Neuron (in vitro differentiated cells): ENCODE measurements at regions not wholly inside any gene's neighbourhood (a gene's known extent, or its start where the extent isn't known, plus 50 kb on each side); places are given as distances from the start of the nearest gene placed in this dataset.

Experiments
- H2AFZ ChIP-seq: one replicate; pipeline ENCODE4 v1.6.1; 2013; ENCODE audit warnings: low read depth, mild to moderate bottlenecking, inconsistent platforms, low read length, moderate library complexity
- H3K27me3 ChIP-seq: one replicate; pipeline ENCODE4 v1.6.1; 2013; ENCODE audit warnings: low read length; ENCODE audit not compliant: insufficient read depth
- H3K36me3 ChIP-seq: one replicate; pipeline ENCODE4 v1.6.1; 2013; ENCODE audit warnings: low read length; ENCODE audit not compliant: insufficient read depth
- H3K4me1 ChIP-seq: one replicate; pipeline ENCODE4 v1.6.1; 2013; ENCODE audit warnings: low read length; ENCODE audit not compliant: insufficient read depth
- H3K4me3 ChIP-seq: 2 replicates; pipeline ENCODE4 v1.5.1; 2013; ENCODE audit warnings: mild to moderate bottlenecking, low read length, moderate library complexity
- H3K9me3 ChIP-seq: one replicate; pipeline ENCODE4 v1.6.1; 2013; ENCODE audit warnings: low read length

DNA sequence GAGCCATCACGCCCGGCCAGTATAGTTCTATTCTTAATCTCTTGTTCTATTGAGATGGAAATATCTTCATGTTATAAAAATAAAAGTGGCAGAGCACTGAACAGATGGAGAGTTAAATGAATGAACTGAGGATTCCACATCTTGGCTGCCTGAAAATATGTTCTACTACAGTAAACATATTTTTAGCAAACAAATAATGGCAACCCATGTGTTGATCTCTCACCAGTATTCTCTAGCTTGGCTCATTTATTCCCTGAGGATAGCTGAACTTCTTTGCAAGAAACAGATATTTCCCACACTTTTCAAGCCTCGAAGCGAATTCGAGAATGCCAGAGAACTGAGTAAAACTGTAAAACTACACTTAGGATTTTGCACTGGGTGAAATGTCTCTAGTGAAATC lies 58.9 kb downstream of the DIRAS3 start:
- Histone ChIP-seq H2AFZ (no peak overlapping the region), H3K4me1 (no peaks in the 10 kb centered on the region), H3K4me3 (no peak overlapping the region), H3K36me3 (no peaks in the 10 kb centered on the region), H3K27me3 (no peaks in the 10 kb centered on the region), H3K9me3 (no peaks in the 10 kb centered on the region)

DNA sequence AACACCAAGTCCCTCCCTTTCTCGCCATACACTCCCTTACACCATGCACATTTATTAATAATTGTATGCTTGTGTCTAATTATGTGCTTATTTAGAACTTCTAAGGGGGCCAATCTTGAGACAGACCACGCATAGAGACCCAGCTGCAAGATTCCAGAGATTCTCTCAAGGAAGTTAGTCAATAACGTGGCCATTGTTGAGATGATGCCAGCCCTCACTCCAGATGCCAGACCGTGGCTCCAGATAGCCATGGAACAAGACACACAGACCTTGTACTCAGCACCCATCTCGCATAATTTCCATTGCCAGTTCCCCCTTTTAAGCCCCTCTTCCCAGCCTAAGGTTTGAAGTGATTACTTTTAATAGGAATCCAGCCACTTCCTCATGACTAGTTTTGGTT lies 62.4 kb downstream of the DIRAS3 start:
- Histone ChIP-seq H3K27me3 (no peaks in the 10 kb centered on the region), H2AFZ (no peak overlapping the region), H3K36me3 (no peaks in the 10 kb centered on the region), H3K4me1 (no peaks in the 10 kb centered on the region), H3K4me3 (no peak overlapping the region), H3K9me3 (no peaks in the 10 kb centered on the region)

GRCh38 chr1:67987046-67987799 lies 63.2 kb downstream of the DIRAS3 start:
- no peaks in the 10 kb centered on the region for H3K9me3 ChIP-seq
- no peak overlapping the region for H3K4me3 ChIP-seq
- no peaks in the 10 kb centered on the region for H3K27me3 ChIP-seq
- H3K4me1 ChIP-seq = no peaks in the 10 kb centered on the region
- H3K36me3 ChIP-seq = no peaks in the 10 kb centered on the region
- no peak overlapping the region for H2AFZ ChIP-seq

DNA sequence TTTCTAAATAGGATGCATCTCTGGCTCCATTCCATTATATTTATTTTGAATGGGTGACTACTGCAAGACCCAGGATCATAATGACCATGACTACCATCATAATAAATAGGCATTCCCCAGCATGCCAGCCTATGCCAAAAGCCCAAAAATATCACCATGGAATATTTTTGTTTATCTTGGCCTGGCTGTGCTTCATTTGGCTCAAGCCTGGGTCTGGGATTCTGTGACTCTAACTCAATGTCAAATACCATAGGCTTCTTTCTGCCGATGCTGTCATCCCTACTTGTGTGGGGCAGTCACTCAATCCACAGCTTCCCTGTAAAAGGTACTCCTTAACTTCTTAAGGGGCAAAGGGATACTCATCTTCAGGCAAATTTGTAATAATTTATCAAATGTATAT lies 66.6 kb downstream of the DIRAS3 start:
- no peaks in the 10 kb centered on the region for H3K36me3 ChIP-seq
- H2AFZ ChIP-seq = no peak overlapping the region

DNA sequence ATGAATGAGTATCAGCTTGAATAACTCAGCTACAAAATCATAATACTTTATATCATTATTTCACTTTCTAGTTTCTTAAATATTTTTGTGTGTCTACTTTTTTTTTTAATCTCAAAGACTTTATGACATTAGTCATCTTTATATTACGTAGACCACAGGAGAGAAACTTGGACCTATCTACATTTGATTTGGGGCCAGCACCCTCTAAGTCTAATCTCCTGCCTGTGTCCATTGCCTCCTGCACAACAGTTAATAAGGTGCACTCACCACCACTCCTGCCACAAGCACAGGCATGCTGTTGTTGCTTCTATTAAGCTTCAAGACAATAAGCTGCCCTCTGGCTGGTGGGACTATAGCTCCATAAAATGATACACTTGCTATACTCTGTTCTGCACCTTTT lies 70.4 kb downstream of the DIRAS3 start:
- H3K36me3 ChIP-seq = no peaks in the 10 kb centered on the region
- H3K9me3 ChIP-seq = no peaks in the 10 kb centered on the region
- no peaks in the 10 kb centered on the region for H3K27me3 ChIP-seq
- no peak overlapping the region for H3K4me3 ChIP-seq
- H2AFZ ChIP-seq = no peak overlapping the region
- no peaks in the 10 kb centered on the region for H3K4me1 ChIP-seq

More for the DNA sequence above, 66.6 kb downstream of the DIRAS3 start:
- no peaks in the 10 kb centered on the region for H3K27me3 ChIP-seq
- no peaks in the 10 kb centered on the region for H3K9me3 ChIP-seq
- no peaks in the 10 kb centered on the region for H3K4me1 ChIP-seq
- H3K4me3 ChIP-seq = no peak overlapping the region

DNA sequence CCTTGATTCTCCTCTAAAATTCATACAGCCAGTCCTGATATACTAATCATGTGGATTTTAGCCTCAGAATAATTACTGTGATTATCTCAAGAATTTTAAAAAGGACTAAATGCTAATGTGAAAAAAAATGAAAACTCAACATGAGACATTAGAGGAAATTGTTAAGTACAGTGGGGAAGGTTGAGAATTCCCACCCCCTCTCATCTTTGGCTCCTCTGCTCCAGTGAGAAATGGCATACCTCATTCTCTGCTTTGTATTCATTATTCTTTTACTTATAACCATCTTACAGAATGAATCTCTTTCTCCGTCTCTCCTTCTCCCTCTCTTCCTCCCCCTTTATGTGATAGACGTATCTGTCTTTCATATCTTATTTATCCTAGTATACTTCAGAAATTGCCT lies 70.9 kb downstream of the DIRAS3 start:
- no peaks in the 10 kb centered on the region for H3K4me1 ChIP-seq
- no peak overlapping the region for H3K4me3 ChIP-seq

DNA sequence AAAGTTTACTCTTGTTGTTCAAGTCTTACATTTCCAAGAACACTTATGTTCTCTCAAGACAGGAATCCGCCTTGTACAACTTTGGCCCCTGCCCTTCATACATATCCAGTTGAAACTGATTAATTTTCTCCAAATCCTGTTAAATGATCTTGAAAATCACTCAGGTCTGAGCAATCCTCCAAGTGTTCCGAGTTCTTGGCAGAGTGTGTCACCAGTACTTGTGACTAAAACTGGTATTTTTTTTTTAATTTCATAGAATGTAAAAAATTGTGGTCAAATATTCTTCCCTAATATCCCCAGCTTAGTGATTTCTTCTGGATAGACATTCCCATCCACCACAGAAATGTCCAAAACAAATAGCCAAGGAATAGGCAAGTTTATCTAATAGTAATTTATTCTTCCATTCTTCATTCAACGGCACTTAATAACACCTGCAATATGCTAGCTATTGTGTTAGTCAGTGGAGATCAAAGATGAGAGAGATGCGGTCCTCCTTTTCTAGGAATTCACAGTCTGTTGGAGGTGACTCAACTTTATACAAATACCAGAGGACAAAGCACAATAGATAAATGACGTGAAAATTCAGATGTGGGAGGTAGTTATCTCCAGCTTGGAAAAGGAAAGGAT lies 71.4 kb downstream of the DIRAS3 start:
- Histone ChIP-seq H2AFZ (no peak overlapping the region), H3K27me3 (no peaks in the 10 kb centered on the region), H3K4me3 (no peak overlapping the region), H3K9me3 (no peaks in the 10 kb centered on the region), H3K36me3 (no peaks in the 10 kb centered on the region), H3K4me1 (no peaks in the 10 kb centered on the region)

More for the DNA sequence above, 70.9 kb downstream of the DIRAS3 start:
- no peaks in the 10 kb centered on the region for H3K9me3 ChIP-seq
- no peak overlapping the region for H2AFZ ChIP-seq
- H3K27me3 ChIP-seq = no peaks in the 10 kb centered on the region
- no peaks in the 10 kb centered on the region for H3K36me3 ChIP-seq

DNA sequence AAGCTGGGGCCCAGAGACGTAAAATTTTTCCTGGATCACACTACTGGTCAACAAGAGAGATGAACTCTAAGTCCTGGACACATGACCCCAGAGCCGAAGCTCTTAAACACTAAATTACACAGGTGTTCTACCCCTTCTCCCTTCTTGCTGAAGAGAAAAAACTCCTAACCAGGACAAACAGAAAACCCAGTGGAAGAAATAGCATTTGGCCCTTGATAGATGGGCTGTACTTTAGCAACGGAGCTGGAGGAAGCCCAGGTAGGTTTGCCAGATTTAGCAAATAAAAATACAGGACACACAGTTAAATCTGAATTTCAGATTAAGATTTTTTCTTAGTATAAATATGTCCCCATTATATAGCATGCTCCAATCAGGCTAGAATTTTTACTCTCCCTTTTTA lies 72.7 kb downstream of the DIRAS3 start:
- no peaks in the 10 kb centered on the region for H3K36me3 ChIP-seq
- no peak overlapping the region for H2AFZ ChIP-seq
- H3K9me3 ChIP-seq = no peaks in the 10 kb centered on the region
- no peaks in the 10 kb centered on the region for H3K4me1 ChIP-seq
- H3K4me3 ChIP-seq = no peak overlapping the region
- H3K27me3 ChIP-seq = no peaks in the 10 kb centered on the region

- Histone ChIP-seq H3K4me1 (no peaks in the 10 kb centered on the region), H3K36me3 (no peaks in the 10 kb centered on the region), H3K27me3 (no peaks in the 10 kb centered on the region), H3K4me3 (no peak overlapping the region), H3K9me3 (no peaks in the 10 kb centered on the region), H2AFZ (no peak overlapping the region)
These were observed 77.4 kb downstream of the DIRAS3 start for GRCh38 chr1:67973051-67973450.

DNA sequence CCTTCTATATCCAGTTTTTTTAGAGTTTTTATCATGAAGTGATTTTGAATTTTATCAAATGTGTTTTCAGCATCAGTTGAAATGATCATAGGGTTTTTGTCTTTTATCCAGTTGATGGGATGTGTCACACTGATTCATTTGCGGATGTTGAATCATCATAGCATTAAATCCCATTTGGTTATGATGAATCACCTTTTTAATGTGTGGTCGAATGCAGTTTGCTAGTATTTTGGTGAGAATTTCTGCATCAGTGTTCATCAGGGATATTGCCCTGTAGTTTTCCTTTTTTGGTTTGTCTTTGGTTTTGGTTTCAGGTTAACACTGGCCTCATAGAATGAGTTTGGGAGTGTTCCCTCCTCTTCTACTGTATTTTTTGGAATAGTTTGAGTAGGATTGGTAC lies 80.3 kb downstream of the DIRAS3 start:
- no peak overlapping the region for H3K4me3 ChIP-seq
- no peaks in the 10 kb centered on the region for H3K36me3 ChIP-seq
- no peaks in the 10 kb centered on the region for H3K9me3 ChIP-seq
- H3K4me1 ChIP-seq = no peaks in the 10 kb centered on the region
- H3K27me3 ChIP-seq = no peaks in the 10 kb centered on the region
- H2AFZ ChIP-seq = no peak overlapping the region

- Histone ChIP-seq H2AFZ (no peak overlapping the region), H3K4me1 (no peaks in the 10 kb centered on the region), H3K9me3 (no peaks in the 10 kb centered on the region), H3K27me3 (no peaks in the 10 kb centered on the region), H3K4me3 (no peak overlapping the region), H3K36me3 (no peaks in the 10 kb centered on the region)
These were observed 81.0 kb downstream of the DIRAS3 start for GRCh38 chr1:67969446-67969845.

DNA sequence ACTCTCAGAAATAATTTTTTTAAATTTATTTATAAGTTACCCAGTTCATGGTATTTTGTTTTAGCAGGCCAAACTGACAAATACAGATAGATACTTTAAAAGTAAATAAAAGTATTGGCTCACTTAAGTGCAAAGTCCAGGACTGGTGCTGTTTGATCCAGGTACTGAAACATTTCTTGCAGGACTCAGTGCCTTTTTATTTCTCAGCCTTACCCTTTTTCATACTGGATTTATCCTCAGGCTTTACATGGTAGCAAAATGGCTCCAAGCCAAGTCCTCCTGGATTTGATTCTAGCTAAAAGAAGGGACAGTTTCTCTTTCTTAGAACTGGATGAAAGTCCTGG lies 83.8 kb downstream of the DIRAS3 start:
- Histone ChIP-seq H3K4me3 (no peak overlapping the region), H3K27me3 (no peaks in the 10 kb centered on the region), H3K9me3 (peaks cover 3% of the 10 kb centered on the region), H3K36me3 (no peaks in the 10 kb centered on the region), H3K4me1 (no peaks in the 10 kb centered on the region), H2AFZ (no peak overlapping the region)

DNA sequence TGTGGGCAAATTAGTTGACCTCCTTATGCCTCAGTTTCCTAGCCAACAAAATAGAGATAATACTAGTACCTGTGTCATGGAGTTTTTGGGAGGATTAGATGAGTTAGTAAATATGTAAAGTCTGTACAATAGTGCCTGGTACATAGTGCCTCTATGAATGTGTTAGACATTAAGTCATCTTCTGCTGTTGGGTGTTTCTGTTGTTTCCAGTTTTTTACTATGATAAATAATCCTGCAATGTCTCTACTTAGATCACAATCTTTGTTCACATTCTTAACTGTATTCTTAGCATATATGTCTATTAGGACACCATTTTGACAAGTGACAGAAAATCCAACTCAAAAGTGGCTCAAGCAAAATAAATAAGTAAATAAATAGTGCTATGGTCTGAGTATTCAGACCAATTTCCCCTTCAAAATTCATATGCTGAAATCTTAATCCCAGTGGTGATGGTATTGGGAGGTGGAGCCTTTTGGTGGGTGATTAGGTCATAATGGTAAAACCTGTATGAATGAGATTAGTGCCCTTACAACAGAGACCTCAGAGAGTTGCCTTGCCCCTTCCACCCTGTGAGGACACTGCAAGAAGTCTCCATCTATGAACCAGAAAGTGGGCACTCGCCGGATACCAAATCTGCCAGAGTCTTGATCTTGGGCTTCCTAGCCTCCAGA lies 84.3 kb downstream of the DIRAS3 start:
- H3K4me1 ChIP-seq = no peaks in the 10 kb centered on the region
- H3K4me3 ChIP-seq = no peak overlapping the region
- no peak overlapping the region for H2AFZ ChIP-seq
- no peaks in the 10 kb centered on the region for H3K36me3 ChIP-seq
- no peaks in the 10 kb centered on the region for H3K27me3 ChIP-seq
- H3K9me3 ChIP-seq = peaks cover 3% of the 10 kb centered on the region
